ENCODE measurements at regions not wholly inside any gene's neighbourhood (a gene's known extent, or its start where the extent isn't known, plus 50 kb on each side); places are given as distances from the start of the nearest gene placed in this dataset.

GRCh38 chr2:160614391-160614790, 120.8 kb upstream of the RBMS1 start:
- TF ChIP-seq CTCF (conservative IDR thresholded peaks at IDR 0.05) (no peak), ZFX (IDR thresholded peaks at IDR 0.05) (no peak)

Data from C4-2B (cell line).